Epithelial cell of esophagus (primary cell): ENCODE measurements at regions not wholly inside any gene's neighbourhood (a gene's known extent, or its start where the extent isn't known, plus 50 kb on each side); places are given as distances from the start of the nearest gene placed in this dataset.

ENCODE experiments used
- DNase-seq: peaks from one replicate; pipeline ENCODE4 v3.0.0; 2010; ENCODE audit warnings: low read depth
- H3K4me3 ChIP-seq: 2 replicates; pipeline ENCODE4 v1.5.1; 2011; ENCODE audit warnings: mild to moderate bottlenecking, low read length, control low read depth
- CTCF ChIP-seq: IDR thresholded peaks from 2 replicates; pipeline ENCODE4 v1.5.1; 2011; ENCODE audit warnings: low read depth, mild to moderate bottlenecking, low read length, control low read depth, inconsistent platforms; ENCODE audit not compliant: insufficient read depth; ENCODE audit errors: missing control alignments

GRCh38 chr4:108377021-108377420, 208.3 kb upstream of the LEF1 start:
- no peak for TF ChIP-seq CTCF
- no peak overlapping the region for H3K4me3 ChIP-seq
- no peak for DNase-seq

- DNase-seq = no peak
- no peak for TF ChIP-seq CTCF
- no peak overlapping the region for H3K4me3 ChIP-seq
Observed at GRCh38 chr4:108375434-108375833, 206.7 kb upstream of the LEF1 start.

GRCh38 chr4:108372681-108373080, 203.9 kb upstream of the LEF1 start:
- no peak for DNase-seq
- no peak for TF ChIP-seq CTCF
- no peak overlapping the region for H3K4me3 ChIP-seq

GRCh38 chr4:108371282-108371681, 202.6 kb upstream of the LEF1 start:
- no peak for TF ChIP-seq CTCF
- H3K4me3 ChIP-seq = no peak overlapping the region
- no peak for DNase-seq

GRCh38 chr4:108370291-108371141, 201.8 kb upstream of the LEF1 start:
- TF ChIP-seq CTCF = no peak
- no peak for DNase-seq
- no peak overlapping the region for H3K4me3 ChIP-seq

GRCh38 chr4:108369035-108369655, 200.4 kb upstream of the LEF1 start:
- no peak overlapping the region for H3K4me3 ChIP-seq
- DNase-seq = no peak
- TF ChIP-seq CTCF = no peak
